Small intestine (tissue), 7 donors: ENCODE measurements at regions not wholly inside any gene's neighbourhood (a gene's known extent, or its start where the extent isn't known, plus 50 kb on each side); places are given as distances from the start of the nearest gene placed in this dataset.

Experiments
- DNase-seq, 2 donors: peaks; one replicate each; pipeline versions ENCODE4 v3.0.0 to v3.0.0-alpha.2; 2013
- FAIRE-seq: peaks from 2 replicates; lab custom pipeline; 2012; peaks lifted over from hg19 to GRCh38; lab: Jason Lieb, UNC
- H3K27ac ChIP-seq, 3 donors: one replicate each; pipeline ENCODE4 v1.5.1; 2013; ENCODE audit warnings: low read length in 2 of 3, mild to moderate bottlenecking in 2 of 3, control low read depth in 1 of 3, inconsistent platforms in 1 of 3, low read depth in 1 of 3, moderate library complexity in 1 of 3
- H3K27me3 ChIP-seq, 3 donors: one replicate each; pipeline ENCODE4 v1.6.1; 2013; ENCODE audit warnings: low read length in 3 of 3, inconsistent platforms in 1 of 3; ENCODE audit not compliant: control insufficient read depth in 3 of 3, insufficient read depth in 3 of 3
- H3K36me3 ChIP-seq, 3 donors: one replicate each; pipeline ENCODE4 v1.6.1; 2013; ENCODE audit warnings: low read length in 3 of 3, inconsistent platforms in 1 of 3, low read depth in 1 of 3, mild to moderate bottlenecking in 1 of 3, moderate library complexity in 1 of 3; ENCODE audit not compliant: control insufficient read depth in 3 of 3, insufficient read depth in 2 of 3
- H3K4me1 ChIP-seq, 3 donors: one replicate each; pipeline ENCODE4 v1.6.1; 2013; ENCODE audit warnings: low read length in 2 of 3, inconsistent platforms in 1 of 3, low read depth in 1 of 3, mild to moderate bottlenecking in 1 of 3, moderate library complexity in 1 of 3; ENCODE audit not compliant: control insufficient read depth in 3 of 3, insufficient read depth in 2 of 3
- H3K4me3 ChIP-seq, 3 donors: one replicate each; pipeline ENCODE4 v1.5.1; 2013; ENCODE audit warnings: low read length in 3 of 3, control low read depth in 1 of 3, inconsistent platforms in 1 of 3, low read depth in 1 of 3, mild to moderate bottlenecking in 1 of 3, moderate library complexity in 1 of 3
- H3K9me3 ChIP-seq, 2 donors: one replicate each; pipeline ENCODE4 v1.6.1; 2013; ENCODE audit warnings: low read depth in 1 of 2, low read length in 1 of 2; ENCODE audit not compliant: control insufficient read depth in 2 of 2, insufficient read depth in 1 of 2
- WGBS, 3 donors: extraction: QIAGEN DNeasy Blood & Tissue Kit; methylation state at CpG; one replicate each; pipeline ENCODE4 v1.1.7; 2013; 5-methylcytosine and 5-hydroxymethylcytosine counted together
- donor health status: healthy with polysubstance abuse.
- donor health status: control.
- donor health status: control.
- donor health status: Bipolar disorder and iron deficiency.
- donor health status: healthy.

DNA sequence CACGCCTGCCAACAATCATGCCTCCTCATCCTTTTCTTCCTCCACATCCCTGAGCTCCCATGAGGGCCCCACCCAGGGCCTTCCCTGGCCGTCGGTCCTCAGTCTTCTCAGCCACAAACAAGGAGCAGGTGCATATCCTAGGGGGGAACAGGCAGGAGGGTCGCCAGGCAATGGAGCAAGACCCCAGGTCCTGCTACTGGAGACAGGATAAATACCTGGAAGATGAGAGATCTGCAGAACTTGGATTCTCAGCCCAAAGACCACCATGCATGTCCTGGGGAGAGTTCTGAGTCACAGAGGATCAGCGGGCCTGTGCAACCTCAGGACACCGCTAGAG is 344.7 kb upstream of the TSHZ3 start:
- H3K27ac ChIP-seq, result no peak overlapping the region
- no peak overlapping the region for H3K4me3 ChIP-seq
- WGBS, 3 donors, result 78 to 85% (median 79%) methylated on average over 6 of the region's 6 CpGs
- no peaks in the 10 kb centered on the region for H3K9me3 ChIP-seq
- no peaks in the 10 kb centered on the region for H3K27me3 ChIP-seq
- no peaks in the 10 kb centered on the region for H3K4me1 ChIP-seq
- no peak for DNase-seq
- H3K36me3 ChIP-seq, result no peaks in the 10 kb centered on the region
- no peak for FAIRE-seq

GRCh38 chr19:31694761-31695160 is 345.5 kb upstream of the TSHZ3 start:
- no peak for FAIRE-seq
- Histone ChIP-seq H3K36me3 (no peaks in the 10 kb centered on the region), H3K9me3 (no peaks in the 10 kb centered on the region), H3K27me3 (no peaks in the 10 kb centered on the region), H3K4me3 (no peak overlapping the region), H3K27ac (no peak overlapping the region), H3K4me1 (no peaks in the 10 kb centered on the region)
- DNase-seq, result no peak
- 75 to 80% (median 79%) methylated on average over 3 of the region's 3 CpGs for WGBS, 3 donors

- WGBS, 3 donors, result 36 to 65% (median 38%) methylated on average over 3 of the region's 3 CpGs
- no peak for FAIRE-seq
- Histone ChIP-seq H3K27me3 (no peaks in the 10 kb centered on the region), H3K9me3 (peaks cover 0 to 4% of the 10 kb centered on the region in 2 donors), H3K4me3 (no peak overlapping the region), H3K36me3 (no peaks in the 10 kb centered on the region), H3K27ac (no peak overlapping the region), H3K4me1 (no peaks in the 10 kb centered on the region)
- no peak for DNase-seq
Observed at GRCh38 chr19:31699421-31699820, 350.2 kb upstream of the TSHZ3 start.

- DNase-seq (no peak), FAIRE-seq (no peak)
- Histone ChIP-seq H3K9me3 (peaks cover 0 to 4% of the 10 kb centered on the region in 2 donors), H3K4me1 (no peaks in the 10 kb centered on the region), H3K27me3 (no peaks in the 10 kb centered on the region), H3K27ac (no peak overlapping the region), H3K36me3 (no peaks in the 10 kb centered on the region), H3K4me3 (no peak overlapping the region)
- 46 to 65% (median 54%) methylated on average over 3 of the region's 3 CpGs for WGBS, 3 donors
Observed at GRCh38 chr19:31701146-31701545, 351.9 kb upstream of the TSHZ3 start.

DNA sequence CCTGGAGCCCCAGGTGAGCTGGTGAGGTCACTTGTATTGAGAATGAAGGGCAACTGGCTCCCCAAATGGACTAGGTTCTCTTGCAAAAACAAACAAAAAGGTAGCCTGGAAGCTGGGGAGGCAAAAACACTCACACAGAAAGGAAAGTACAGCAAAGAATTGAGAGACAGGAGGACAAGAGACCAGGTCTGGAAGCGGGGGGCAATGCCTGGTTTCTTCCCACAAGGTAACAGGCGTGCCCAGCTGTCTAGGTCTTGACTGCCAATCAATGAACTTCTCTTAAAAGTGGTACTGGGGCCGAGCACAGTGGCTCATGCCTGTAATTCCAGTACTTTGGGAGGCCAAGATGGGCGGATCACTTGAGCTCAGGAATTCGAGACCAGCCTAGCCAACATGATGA is 356.4 kb upstream of the TSHZ3 start:
- 67 to 88% (median 82%) methylated on average over 5 of the region's 5 CpGs for WGBS, 3 donors
- FAIRE-seq (no peak), DNase-seq (no peak)
- H3K27ac ChIP-seq, result no peak overlapping the region
- no peaks in the 10 kb centered on the region for H3K27me3 ChIP-seq
- no peaks in the 10 kb centered on the region for H3K4me1 ChIP-seq
- H3K9me3 ChIP-seq, result peaks cover 0 to 4% of the 10 kb centered on the region in 2 donors
- no peaks in the 10 kb centered on the region for H3K36me3 ChIP-seq
- H3K4me3 ChIP-seq, result no peak overlapping the region

DNA sequence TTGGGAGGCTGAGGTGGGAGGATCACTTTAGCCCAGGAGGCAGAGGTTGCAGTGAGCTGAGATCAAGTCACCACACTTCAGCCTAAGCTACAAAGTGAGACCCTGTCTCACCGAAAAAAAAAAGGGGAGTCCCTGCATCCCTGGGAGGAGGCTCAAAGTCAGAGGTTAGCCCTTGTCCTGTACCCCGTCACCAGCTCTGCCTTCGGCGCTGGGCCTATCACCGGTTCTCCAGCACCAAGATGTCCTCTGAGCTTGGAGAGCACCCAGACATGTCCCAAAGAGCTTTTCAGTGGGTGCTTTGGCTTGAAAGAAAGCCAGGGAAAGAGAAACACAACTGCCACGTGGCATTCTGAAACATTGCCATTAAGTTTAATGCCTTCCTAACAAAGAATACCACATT is 356.9 kb upstream of the TSHZ3 start:
- FAIRE-seq, result no peak
- Histone ChIP-seq H3K36me3 (no peaks in the 10 kb centered on the region), H3K4me1 (no peaks in the 10 kb centered on the region), H3K27ac (no peak overlapping the region), H3K4me3 (no peak overlapping the region), H3K9me3 (peaks cover 0 to 4% of the 10 kb centered on the region in 2 donors), H3K27me3 (no peaks in the 10 kb centered on the region)
- no peak for DNase-seq
- WGBS, 3 donors, result 84 to 91% (median 86%) methylated on average over 6 of the region's 6 CpGs

- DNase-seq (no peak), FAIRE-seq (no peak)
- H3K4me1 ChIP-seq, result no peaks in the 10 kb centered on the region
- no peaks in the 10 kb centered on the region for H3K27me3 ChIP-seq
- WGBS, 3 donors, result 78 to 83% (median 79%) methylated on average over 18 of the region's 18 CpGs
- H3K9me3 ChIP-seq, result peaks cover 0 to 7% of the 10 kb centered on the region in 2 donors
- no peaks in the 10 kb centered on the region for H3K36me3 ChIP-seq
- no peak overlapping the region for H3K27ac ChIP-seq
- no peak overlapping the region for H3K4me3 ChIP-seq
Observed at GRCh38 chr19:31706691-31707620, 357.7 kb upstream of the TSHZ3 start.

GRCh38 chr19:31708520-31708919 is 359.3 kb upstream of the TSHZ3 start:
- Histone ChIP-seq H3K27me3 (no peaks in the 10 kb centered on the region), H3K4me3 (no peak overlapping the region), H3K9me3 (peaks cover 0 to 6% of the 10 kb centered on the region in 2 donors), H3K27ac (no peak overlapping the region), H3K36me3 (no peaks in the 10 kb centered on the region), H3K4me1 (no peaks in the 10 kb centered on the region)
- DNase-seq, result no peak
- FAIRE-seq, result no peak
- WGBS, 3 donors, result 75 to 84% (median 82%) methylated on average over 3 of the region's 3 CpGs
